Activated naive CD4-positive, alpha-beta T cell treated with anti-CD3 and anti-CD28 coated beads for 36 hours (primary cell): ENCODE measurements at regions not wholly inside any gene's neighbourhood (a gene's known extent, or its start where the extent isn't known, plus 50 kb on each side); places are given as distances from the start of the nearest gene placed in this dataset.
"Not testable (repeated sequence)": the region's sequence is repeated elsewhere in the genome, so short reads cannot be mapped to it uniquely, and the experiment has no call there.

Experiments used
- CTCF ChIA-PET: fragments of 350-600 bp; sonication (Branson Sonifier 250); formaldehyde crosslinking; loops from one replicate; lab custom pipeline; 2021; ENCODE audit warnings: antibody characterized with exemption; lab: Charles Lee
- DNase-seq: peaks from one replicate; pipeline ENCODE4 v3.0.0-alpha.2; 2020
- H3K27ac Mint-ChIP-seq: one replicate; pipeline ENCODE4 v1.8.0; 2021; ENCODE audit warnings: mild to moderate bottlenecking, mixed read lengths
- H3K27me3 Mint-ChIP-seq: one replicate; pipeline ENCODE4 v1.8.0; 2021; ENCODE audit warnings: low read depth, mixed read lengths
- H3K36me3 Mint-ChIP-seq: one replicate; pipeline ENCODE4 v1.8.0; 2021; ENCODE audit warnings: low read depth, mixed read lengths
- H3K4me1 Mint-ChIP-seq: one replicate; pipeline ENCODE4 v1.8.0; 2021; ENCODE audit warnings: low read depth, mixed read lengths
- H3K4me3 Mint-ChIP-seq: one replicate; pipeline ENCODE4 v1.8.0; 2021; ENCODE audit warnings: mild to moderate bottlenecking, moderate library complexity, mixed read lengths
- H3K9me3 Mint-ChIP-seq: one replicate; pipeline ENCODE4 v1.8.0; 2021; ENCODE audit warnings: mixed read lengths
- intact Hi-C: fragments of 100-400 bp; cut with micrococcal nuclease; formaldehyde crosslinking; loops from one replicate; pipeline ENCODE4 v1.15.1; 2023

DNA sequence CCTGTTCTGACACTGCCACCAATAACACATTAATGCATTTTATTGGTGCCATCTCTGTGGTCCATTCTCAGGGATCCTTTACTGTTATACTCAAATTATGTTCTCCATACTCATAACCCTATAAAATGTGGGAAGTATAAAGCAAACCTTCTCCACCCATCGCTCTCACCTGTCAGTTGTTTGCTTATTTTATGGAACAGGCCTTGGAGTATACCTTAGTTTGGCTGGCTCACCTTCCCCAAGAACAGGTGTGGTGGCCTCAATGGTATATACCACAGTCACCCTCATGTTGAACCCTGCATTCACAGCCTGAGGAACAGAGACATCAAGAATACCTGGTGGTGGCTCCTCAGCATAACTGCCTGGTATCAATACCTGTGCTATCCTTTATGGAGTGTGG lies 308.4 kb upstream of the STXBP6 start:
- CTCF ChIA-PET, result no interaction called here
- Mint-ChIP-seq H3K36me3 (no peaks in the 10 kb centered on the region), H3K4me3 (no peak overlapping the region), H3K4me1 (no peaks in the 10 kb centered on the region), H3K9me3 (no peaks in the 10 kb centered on the region), H3K27me3 (no peaks in the 10 kb centered on the region), H3K27ac (no peak overlapping the region)
- intact Hi-C loops, result no loop called here
- DNase-seq, result no peak

DNA sequence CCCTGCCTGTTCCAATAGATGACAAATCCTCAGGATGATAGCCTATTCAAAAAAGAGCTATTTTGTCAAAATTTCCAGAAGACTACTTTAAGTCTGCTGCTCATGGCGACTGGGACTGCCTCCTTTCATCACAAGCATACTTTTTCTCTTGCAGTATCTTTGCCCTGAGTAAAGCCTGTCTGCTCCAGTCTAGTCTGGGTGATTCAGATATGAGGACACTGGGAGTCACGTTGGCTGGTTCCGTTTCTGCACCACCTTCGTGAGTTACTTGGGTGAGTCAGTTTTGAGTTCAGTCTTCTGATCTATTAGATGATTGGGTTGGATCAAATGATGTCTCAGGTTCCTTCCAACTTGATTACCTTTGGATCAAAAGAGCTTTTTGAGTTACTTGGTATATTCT lies 301.3 kb upstream of the STXBP6 start:
- peaks cover 1% of the 10 kb centered on the region for H3K9me3 Mint-ChIP-seq
- CTCF ChIA-PET, result no interaction called here
- no peak overlapping the region for H3K4me3 Mint-ChIP-seq
- no peak for DNase-seq
- no peaks in the 10 kb centered on the region for H3K36me3 Mint-ChIP-seq
- intact Hi-C loops, result no loop called here
- no peaks in the 10 kb centered on the region for H3K4me1 Mint-ChIP-seq
- H3K27me3 Mint-ChIP-seq, result peaks cover 3% of the 10 kb centered on the region
- H3K27ac Mint-ChIP-seq, result no peak overlapping the region

DNA sequence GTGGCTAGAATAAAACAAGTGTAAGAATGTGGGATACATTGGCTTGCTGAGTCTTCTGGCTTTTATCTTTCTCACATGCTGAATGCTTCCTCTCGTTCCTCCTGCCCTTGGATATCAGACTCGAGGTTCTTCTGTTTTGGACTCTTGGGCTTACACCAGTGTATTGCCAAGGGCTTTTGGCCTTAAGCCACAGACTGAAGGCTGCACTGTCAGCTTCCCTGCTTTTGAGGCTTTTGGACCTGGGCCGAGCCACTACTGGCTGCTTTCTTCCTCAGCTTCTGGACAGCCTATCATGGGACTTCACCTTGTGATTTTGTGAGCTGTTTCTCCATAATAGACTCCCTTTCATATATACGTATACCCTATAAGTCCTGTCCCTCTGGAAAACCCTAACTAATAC lies 300.9 kb upstream of the STXBP6 start:
- no peaks in the 10 kb centered on the region for H3K4me1 Mint-ChIP-seq
- CTCF ChIA-PET, result no interaction called here
- peaks cover 3% of the 10 kb centered on the region for H3K27me3 Mint-ChIP-seq
- peaks cover 1% of the 10 kb centered on the region for H3K9me3 Mint-ChIP-seq
- intact Hi-C loops, result no loop called here
- no peak overlapping the region for H3K27ac Mint-ChIP-seq
- no peak overlapping the region for H3K4me3 Mint-ChIP-seq
- H3K36me3 Mint-ChIP-seq, result no peaks in the 10 kb centered on the region
- DNase-seq, result no peak

DNA sequence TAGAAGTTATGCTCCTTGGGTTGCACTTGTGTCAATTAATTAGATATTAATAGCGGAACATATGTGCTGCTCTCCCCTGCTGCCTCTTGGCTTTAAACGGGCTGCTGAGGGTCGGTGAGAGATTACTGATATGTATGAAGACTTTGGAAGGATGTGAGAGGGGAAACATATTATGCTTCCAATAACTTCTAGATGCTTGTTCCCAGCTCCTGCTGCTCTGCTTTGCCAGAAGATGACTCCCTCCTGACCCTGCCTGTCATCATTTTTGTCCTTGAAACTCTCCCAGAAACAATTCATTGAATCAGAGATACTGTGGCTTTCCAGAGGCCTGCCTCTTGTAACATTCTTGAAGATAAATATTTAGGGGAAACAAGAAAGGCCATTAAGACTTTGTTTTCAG lies 300.1 kb upstream of the STXBP6 start:
- Mint-ChIP-seq H3K9me3 (peaks cover 3% of the 10 kb centered on the region), H3K27me3 (peaks cover 3% of the 10 kb centered on the region), H3K4me3 (no peak overlapping the region), H3K4me1 (no peaks in the 10 kb centered on the region), H3K36me3 (no peaks in the 10 kb centered on the region), H3K27ac (no peak overlapping the region)
- intact Hi-C loops, result no loop called here
- DNase-seq, result no peak
- CTCF ChIA-PET, result no interaction called here

DNA sequence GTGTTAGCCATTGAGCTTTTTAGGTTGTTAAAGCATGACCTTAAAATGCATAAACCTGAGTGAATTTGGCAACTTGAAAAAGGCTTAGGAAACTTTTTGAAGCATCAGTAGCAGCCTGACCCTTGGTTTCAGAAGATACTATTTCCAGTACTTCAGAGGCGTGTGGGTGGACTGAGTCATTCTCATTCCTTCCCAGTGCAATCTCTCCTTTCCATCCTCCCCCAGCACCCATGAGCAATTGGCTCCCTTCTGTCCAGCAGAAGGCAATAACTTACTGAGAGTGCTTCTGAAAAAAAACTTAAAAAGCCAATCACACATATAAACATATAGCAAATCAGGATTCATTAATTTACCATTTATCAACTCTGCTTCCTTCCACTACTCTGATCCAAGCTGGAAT lies 299.3 kb upstream of the STXBP6 start:
- DNase-seq, result no peak
- Mint-ChIP-seq H3K27ac (no peak overlapping the region), H3K27me3 (peaks cover 3% of the 10 kb centered on the region), H3K36me3 (no peaks in the 10 kb centered on the region), H3K4me1 (no peaks in the 10 kb centered on the region), H3K4me3 (no peak overlapping the region), H3K9me3 (peaks cover 7% of the 10 kb centered on the region)
- CTCF ChIA-PET, result no interaction called here
- intact Hi-C loops, result no loop called here

DNA sequence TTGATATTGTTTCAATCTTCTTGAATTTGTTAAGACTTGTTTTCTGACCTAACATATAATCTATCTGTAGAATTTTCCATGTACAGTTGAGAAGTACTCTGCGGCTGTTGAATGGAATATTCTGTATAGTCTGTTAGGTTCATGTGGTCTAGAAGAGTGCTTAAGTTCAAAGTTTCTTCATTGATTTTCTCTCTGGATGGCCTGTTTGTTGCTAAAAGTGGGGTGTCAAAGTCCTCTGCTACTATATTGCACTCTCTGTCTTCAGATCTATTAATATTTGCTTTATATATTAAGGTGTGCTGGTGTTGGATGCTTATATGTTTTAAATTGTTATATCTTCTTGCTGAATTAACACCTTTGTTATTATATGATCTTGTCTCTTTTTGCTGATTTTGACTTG lies 290.9 kb upstream of the STXBP6 start:
- H3K4me3 Mint-ChIP-seq, result no peak overlapping the region
- H3K9me3 Mint-ChIP-seq, result peaks cover 26% of the 10 kb centered on the region
- intact Hi-C loops, result no loop called here
- peaks cover 2% of the 10 kb centered on the region for H3K36me3 Mint-ChIP-seq
- no peaks in the 10 kb centered on the region for H3K27me3 Mint-ChIP-seq
- H3K27ac Mint-ChIP-seq, result no peak overlapping the region
- H3K4me1 Mint-ChIP-seq, result no peaks in the 10 kb centered on the region
- CTCF ChIA-PET, result no interaction called here
- DNase-seq, result no peak

DNA sequence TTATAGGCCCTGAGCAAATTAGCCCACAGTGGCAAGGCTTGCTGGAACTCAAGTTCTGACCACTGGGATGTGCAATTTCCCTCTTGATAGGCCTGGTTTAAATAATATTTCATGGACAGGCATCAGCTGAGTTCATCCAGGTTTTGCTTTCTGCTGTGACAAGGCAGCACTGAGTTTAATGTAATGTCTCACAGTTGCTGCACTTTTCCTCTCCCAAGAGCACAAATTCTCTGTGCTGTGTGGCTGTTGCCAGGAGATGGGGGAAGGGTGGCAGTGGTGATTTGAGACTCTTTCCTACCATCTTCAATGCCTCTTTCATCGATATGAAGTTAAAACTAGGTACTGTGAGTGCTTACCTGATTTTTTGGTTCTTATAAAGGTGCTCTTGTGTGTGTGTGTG lies 272.8 kb upstream of the STXBP6 start:
- no peaks in the 10 kb centered on the region for H3K27me3 Mint-ChIP-seq
- H3K4me1 Mint-ChIP-seq, result no peaks in the 10 kb centered on the region
- intact Hi-C loops, result no loop called here
- CTCF ChIA-PET, result no interaction called here
- no peak overlapping the region for H3K27ac Mint-ChIP-seq
- no peak overlapping the region for H3K4me3 Mint-ChIP-seq
- H3K36me3 Mint-ChIP-seq, result no peaks in the 10 kb centered on the region
- peaks cover 2% of the 10 kb centered on the region for H3K9me3 Mint-ChIP-seq
- no peak for DNase-seq

DNA sequence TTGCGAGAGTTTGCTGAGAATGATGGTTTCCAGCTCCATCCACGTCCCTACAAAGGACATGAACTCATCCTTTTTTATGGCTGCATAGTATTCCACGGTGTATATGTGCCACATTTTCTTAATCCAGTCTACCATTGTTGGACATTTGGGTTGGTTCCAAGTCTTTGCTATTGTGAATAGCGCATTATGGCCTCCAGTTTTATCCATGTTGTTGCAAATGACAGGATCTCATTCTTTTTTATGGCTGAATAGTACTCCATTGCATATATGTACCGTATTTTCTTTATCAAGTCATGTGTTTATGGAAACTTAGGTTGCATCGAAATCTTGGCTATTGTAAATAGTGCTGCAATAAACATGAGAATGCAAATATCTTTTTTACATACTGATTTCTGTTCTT lies 266.1 kb upstream of the STXBP6 start:
- H3K9me3 Mint-ChIP-seq, H3K4me3 Mint-ChIP-seq, H3K36me3 Mint-ChIP-seq, CTCF ChIA-PET, H3K4me1 Mint-ChIP-seq, intact Hi-C loops, DNase-seq, H3K27me3 Mint-ChIP-seq, H3K27ac Mint-ChIP-seq: not testable (repeated sequence)

DNA sequence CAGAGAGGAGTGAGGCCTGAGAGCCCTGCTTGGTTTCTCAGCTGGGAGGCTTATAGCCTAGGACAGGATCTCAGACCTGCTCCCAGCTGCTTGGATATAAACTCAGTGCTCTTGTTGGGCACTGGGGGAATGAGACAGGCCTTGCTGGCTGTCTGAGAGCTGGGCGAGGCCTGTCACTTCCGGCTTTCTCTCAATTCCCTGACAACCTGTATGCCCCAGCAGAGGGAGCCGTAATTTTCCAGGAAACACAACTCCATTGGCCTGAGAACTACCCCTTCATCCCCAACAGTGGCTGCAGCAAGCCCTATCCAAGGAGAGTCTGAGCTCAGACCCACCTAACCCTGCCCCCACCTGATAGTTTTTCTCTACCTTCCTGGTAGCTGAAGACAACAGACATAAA lies 258.3 kb upstream of the STXBP6 start:
- H3K4me1 Mint-ChIP-seq, result no peaks in the 10 kb centered on the region
- no peak overlapping the region for H3K27ac Mint-ChIP-seq
- peaks cover 7% of the 10 kb centered on the region for H3K9me3 Mint-ChIP-seq
- no peak for DNase-seq
- H3K36me3 Mint-ChIP-seq, result no peaks in the 10 kb centered on the region
- CTCF ChIA-PET, result interaction anchor here (0.7 kb wide), 1 partner anchor 34 kb away, joined by 3 read pairs; no protein-coding TSS in a partner anchor
- no peak overlapping the region for H3K4me3 Mint-ChIP-seq
- intact Hi-C loops, result no loop called here
- H3K27me3 Mint-ChIP-seq, result no peaks in the 10 kb centered on the region

DNA sequence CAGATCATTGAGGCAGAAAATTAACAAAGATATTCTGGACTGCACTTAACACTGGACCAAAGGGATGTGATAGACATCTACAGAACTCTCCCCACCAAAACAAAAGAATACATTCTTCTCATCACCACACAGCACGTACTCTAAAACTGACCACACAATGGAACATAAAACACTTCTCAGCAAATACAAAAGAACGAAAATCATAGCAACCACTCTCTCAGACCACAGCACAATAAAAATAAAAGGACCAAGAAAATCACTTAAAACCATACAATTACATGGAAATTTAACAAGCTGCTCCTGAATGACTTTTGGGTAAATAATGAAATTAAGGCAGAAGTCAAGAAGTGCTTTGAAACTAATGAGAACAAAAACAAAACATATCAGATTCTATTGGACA lies 254.0 kb upstream of the STXBP6 start:
- Mint-ChIP-seq H3K4me1 (no peaks in the 10 kb centered on the region), H3K27ac (no peak overlapping the region), H3K36me3 (no peaks in the 10 kb centered on the region), H3K9me3 (peaks cover 2% of the 10 kb centered on the region), H3K4me3 (no peak overlapping the region), H3K27me3 (peaks cover 2% of the 10 kb centered on the region)
- CTCF ChIA-PET, result no interaction called here
- intact Hi-C loops, result no loop called here
- no peak for DNase-seq

DNA sequence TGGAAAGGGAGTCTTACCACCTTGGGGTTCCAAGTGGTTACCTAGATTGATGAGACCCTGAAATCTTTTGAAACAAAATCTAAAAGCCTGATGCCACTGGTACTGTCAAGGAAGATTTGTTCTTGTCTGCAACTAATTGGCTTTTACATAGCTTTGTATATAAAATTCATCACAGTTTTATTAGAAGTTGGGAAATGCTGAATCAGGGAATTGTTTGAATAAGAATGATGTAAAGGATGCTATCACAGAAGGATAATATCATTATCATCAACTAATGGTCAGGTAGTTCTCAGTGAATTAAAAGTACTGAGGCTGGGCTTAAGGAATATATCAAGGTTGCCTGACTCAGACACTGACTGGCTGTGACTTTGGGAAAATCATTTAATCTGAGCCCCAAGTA lies 248.3 kb upstream of the STXBP6 start:
- H3K27me3 Mint-ChIP-seq, result peaks cover 2% of the 10 kb centered on the region
- H3K4me3 Mint-ChIP-seq, result no peak overlapping the region
- no peaks in the 10 kb centered on the region for H3K9me3 Mint-ChIP-seq
- intact Hi-C loops, result no loop called here
- H3K4me1 Mint-ChIP-seq, result no peaks in the 10 kb centered on the region
- no peaks in the 10 kb centered on the region for H3K36me3 Mint-ChIP-seq
- CTCF ChIA-PET, result no interaction called here
- H3K27ac Mint-ChIP-seq, result no peak overlapping the region
- no peak for DNase-seq

DNA sequence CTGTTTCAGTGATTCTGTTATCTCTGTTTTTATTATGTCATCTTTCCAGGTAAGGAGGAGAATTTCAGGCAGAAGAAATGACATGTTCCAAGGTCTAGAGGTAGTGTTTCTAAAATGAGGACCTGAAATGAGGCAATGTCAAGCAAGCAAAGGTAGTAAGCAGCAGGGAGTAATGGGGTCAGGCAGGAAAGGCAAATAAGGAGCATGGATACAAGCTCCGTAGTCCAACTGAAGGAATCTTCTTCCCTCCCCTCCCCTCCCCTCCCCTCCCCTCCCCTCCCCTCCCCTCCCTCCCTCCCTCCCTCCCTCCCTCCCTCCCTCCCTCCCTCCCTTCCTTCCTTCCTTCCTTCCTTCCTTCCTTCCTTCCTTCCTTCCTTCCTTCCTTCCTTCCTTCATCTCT lies 240.2 kb upstream of the STXBP6 start:
- H3K4me1 Mint-ChIP-seq, DNase-seq, H3K9me3 Mint-ChIP-seq, H3K27me3 Mint-ChIP-seq, H3K4me3 Mint-ChIP-seq, H3K36me3 Mint-ChIP-seq, H3K27ac Mint-ChIP-seq, CTCF ChIA-PET, intact Hi-C loops: not testable (repeated sequence)

DNA sequence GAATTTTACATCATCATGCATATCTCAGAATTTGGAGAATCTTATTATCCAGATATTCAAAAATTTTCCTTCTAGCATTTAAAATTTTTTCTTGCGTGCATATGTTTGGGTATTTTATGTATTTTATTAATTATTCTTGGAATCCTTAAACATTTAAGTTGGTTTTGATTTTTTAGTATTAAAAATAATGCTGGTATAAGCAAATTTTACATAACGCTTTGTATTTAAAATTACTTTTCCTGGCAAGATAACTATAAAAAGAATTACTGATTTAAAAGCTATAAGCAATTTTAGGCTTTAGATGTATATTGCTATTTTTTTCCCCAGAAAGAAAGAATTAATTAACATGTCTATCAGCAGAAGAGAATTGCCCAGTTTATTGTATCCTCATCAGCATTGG lies 224.6 kb upstream of the STXBP6 start:
- CTCF ChIA-PET, result no interaction called here
- intact Hi-C loops, result no loop called here

DNA sequence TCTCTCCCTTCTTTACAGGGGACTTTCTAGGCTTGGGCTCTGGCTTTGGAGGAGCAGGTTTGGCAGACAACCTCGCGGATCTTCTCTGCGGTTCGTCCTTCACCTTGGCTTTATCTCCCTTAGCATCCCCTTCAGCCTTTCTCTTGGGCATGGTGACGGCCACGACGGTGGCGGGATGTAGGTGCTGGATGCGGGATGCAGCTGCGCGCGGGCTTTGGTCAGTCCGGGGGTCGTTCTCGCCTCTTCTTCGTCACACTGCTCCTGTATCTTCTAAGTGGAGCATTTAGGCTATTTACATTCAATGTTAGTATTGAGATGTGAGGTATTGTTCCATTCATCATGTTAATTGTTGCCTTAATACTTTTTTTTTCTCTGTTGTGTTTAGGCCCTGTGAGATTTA lies 217.2 kb upstream of the STXBP6 start:
- intact Hi-C loops, result no loop called here
- no peaks in the 10 kb centered on the region for H3K27me3 Mint-ChIP-seq
- no peak overlapping the region for H3K27ac Mint-ChIP-seq
- CTCF ChIA-PET, result no interaction called here
- H3K4me1 Mint-ChIP-seq, result no peaks in the 10 kb centered on the region
- no peaks in the 10 kb centered on the region for H3K36me3 Mint-ChIP-seq
- DNase-seq, result no peak
- peaks cover 3% of the 10 kb centered on the region for H3K9me3 Mint-ChIP-seq
- no peak overlapping the region for H3K4me3 Mint-ChIP-seq

More for the DNA sequence above, 224.6 kb upstream of the STXBP6 start:
- H3K27me3 Mint-ChIP-seq, result no peaks in the 10 kb centered on the region
- no peak for DNase-seq
- no peaks in the 10 kb centered on the region for H3K4me1 Mint-ChIP-seq
- no peak overlapping the region for H3K4me3 Mint-ChIP-seq
- no peaks in the 10 kb centered on the region for H3K36me3 Mint-ChIP-seq
- no peaks in the 10 kb centered on the region for H3K9me3 Mint-ChIP-seq
- H3K27ac Mint-ChIP-seq, result no peak overlapping the region
